H1 (cell line): ENCODE measurements at regions not wholly inside any gene's neighbourhood (a gene's known extent, or its start where the extent isn't known, plus 50 kb on each side); places are given as distances from the start of the nearest gene placed in this dataset.

Source experiments
- CTCF ChIA-PET: fragments of 300-600 bp; sonication (Branson Sonifier 250); formaldehyde crosslinking; loops from one replicate; lab custom pipeline; 2021; ENCODE audit not compliant: partially characterized antibody; lab: Charles Lee
- POLR2A ChIA-PET: fragments of 300-600 bp; sonication (Branson Sonifier 250); formaldehyde crosslinking; loops from one replicate; lab custom pipeline; 2021; ENCODE audit warnings: inconsistent platforms; ENCODE audit not compliant: partially characterized antibody; lab: Charles Lee
- DNase-seq, 2 experiments: peaks; one replicate each; pipeline versions ENCODE4 v3.0.0 to v3.0.0-alpha.2; 2010 to 2022; ENCODE audit warnings: low spot score in 2 of 2, low read depth in 1 of 2, mixed read lengths in 1 of 2
- FAIRE-seq: peaks from 2 replicates; lab custom pipeline; 2011; peaks lifted over from hg19 to GRCh38; lab: Jason Lieb, UNC
- H2AFZ ChIP-seq: 2 replicates; pipeline ENCODE4 v1.8.1; 2012; ENCODE audit warnings: low read length, inconsistent platforms
- H2AK5ac ChIP-seq: 2 replicates; pipeline ENCODE4 v1.6.1; 2013; ENCODE audit warnings: low read depth, low read length
- H2BK120ac ChIP-seq: replicated peaks from 2 replicates; pipeline ENCODE3; 2013; ENCODE audit warnings: low read depth, low read length, inconsistent platforms
- H2BK12ac ChIP-seq: 2 replicates; pipeline ENCODE4 v1.6.1; 2013; ENCODE audit warnings: low read depth, low read length
- H2BK15ac ChIP-seq: 2 replicates; pipeline ENCODE4 v1.6.1; 2013; ENCODE audit warnings: low read length
- H2BK20ac ChIP-seq: 2 replicates; pipeline ENCODE4 v1.6.1; 2013; ENCODE audit warnings: low read length
- H2BK5ac ChIP-seq: 2 replicates; pipeline ENCODE4 v1.6.1; 2013; ENCODE audit warnings: low read depth, low read length
- H3K14ac ChIP-seq: 2 replicates; pipeline ENCODE4 v1.6.1; 2013; ENCODE audit warnings: inconsistent platforms; ENCODE audit not compliant: insufficient read length
- H3K18ac ChIP-seq: 2 replicates; pipeline ENCODE4 v1.6.1; 2013; ENCODE audit warnings: low read length; ENCODE audit errors: extremely low read depth
- H3K23ac ChIP-seq: 2 replicates; pipeline ENCODE4 v1.6.1; 2013; ENCODE audit warnings: inconsistent platforms; ENCODE audit not compliant: insufficient read length
- H3K23me2 ChIP-seq: 2 replicates; pipeline ENCODE4 v1.6.1; 2013; ENCODE audit warnings: low read depth, low read length
- H3K27ac ChIP-seq: 2 replicates; pipeline ENCODE4 v1.6.1; 2011; ENCODE audit warnings: low read depth, low read length, inconsistent platforms
- H3K27me3 ChIP-seq, 4 experiments: replicated peaks in 1 of 4; 1 replicate in 1 of 4; 2 replicates in 3 of 4; pipeline versions ENCODE4 v1.6.1 to v1.8.1; 2011 to 2013; ENCODE audit warnings: low read length in 3 of 4, mild to moderate bottlenecking in 3 of 4, inconsistent platforms in 2 of 4, mixed read lengths in 2 of 4, moderate library complexity in 1 of 4; ENCODE audit not compliant: control insufficient read depth in 3 of 4, insufficient read depth in 3 of 4; ENCODE audit errors: extremely low read depth in 1 of 4
- H3K36me3 ChIP-seq, 4 experiments: 2 replicates each; pipeline versions ENCODE4 v1.6.1 to v1.8.1; 2011 to 2013; ENCODE audit warnings: mild to moderate bottlenecking in 4 of 4, low read length in 3 of 4, moderate library complexity in 2 of 4, control low read depth in 1 of 4, inconsistent platforms in 1 of 4; ENCODE audit not compliant: insufficient read depth in 4 of 4, control insufficient read depth in 2 of 4
- H3K4ac ChIP-seq: replicated peaks from 2 replicates; pipeline ENCODE3; 2013; ENCODE audit warnings: low read length, low read depth, mixed read lengths, inconsistent platforms; ENCODE audit not compliant: insufficient read length
- H3K4me1 ChIP-seq, 4 experiments: replicated peaks in 1 of 4; 1 replicate in 1 of 4; 2 replicates in 3 of 4; pipeline versions ENCODE4 v1.6.1 to v1.8.1; 2011 to 2013; ENCODE audit warnings: low read length in 3 of 4, inconsistent platforms in 2 of 4, mixed read lengths in 1 of 4; ENCODE audit not compliant: insufficient read depth in 4 of 4, control insufficient read depth in 3 of 4
- H3K4me2 ChIP-seq, 2 experiments: 2 replicates each; pipeline versions ENCODE4 v1.6.1 to v1.8.1; 2011 to 2013; ENCODE audit warnings: low read depth in 2 of 2, low read length in 2 of 2, control low read depth in 1 of 2, inconsistent platforms in 1 of 2, mild to moderate bottlenecking in 1 of 2; ENCODE audit not compliant: insufficient read depth in 1 of 2
- H3K4me3 ChIP-seq, 4 experiments: fragments of 200-600, 300-600 bp in 1 of 4; sonication (generic), shearing (Covaris generic), sonication (Bioruptor Twin) in 1 of 4; 2 replicates each; pipeline versions ENCODE4 v1.5.1 to v1.8.1; 2011 to 2016; ENCODE audit warnings: low read length in 4 of 4, low read depth in 3 of 4, control low read depth in 2 of 4, inconsistent platforms in 2 of 4, mild to moderate bottlenecking in 2 of 4, mixed read lengths in 1 of 4, moderate library complexity in 1 of 4; ENCODE audit not compliant: insufficient read depth in 2 of 4; ENCODE audit errors: extremely low read depth in 1 of 4
- H3K56ac ChIP-seq: replicated peaks from 2 replicates; pipeline ENCODE3; 2013; ENCODE audit warnings: low read depth, mild to moderate bottlenecking, mixed read lengths, low read length, inconsistent platforms; ENCODE audit not compliant: insufficient read length
- H3K79me1 ChIP-seq: 2 replicates; pipeline ENCODE4 v1.6.1; 2013; ENCODE audit warnings: low read depth, low read length, control low read depth
- H3K79me2 ChIP-seq, 2 experiments: 2 replicates each; pipeline versions ENCODE4 v1.6.1 to v1.8.1; 2012 to 2013; ENCODE audit warnings: low read length in 2 of 2, mild to moderate bottlenecking in 2 of 2, inconsistent platforms in 1 of 2; ENCODE audit not compliant: insufficient read depth in 2 of 2, control insufficient read depth in 1 of 2
- H3K9ac ChIP-seq, 4 experiments: replicated peaks in 1 of 4; 1 replicate in 1 of 4; 2 replicates in 3 of 4; pipeline versions ENCODE4 v1.6.1 to v1.8.1; 2011 to 2013; ENCODE audit warnings: low read depth in 3 of 4, low read length in 3 of 4, control low read depth in 2 of 4, mild to moderate bottlenecking in 2 of 4, moderate library complexity in 2 of 4, inconsistent platforms in 1 of 4; ENCODE audit errors: extremely low read depth in 1 of 4
- H3K9me3 ChIP-seq, 2 experiments: 2 replicates each; pipeline versions ENCODE4 v1.6.1 to v1.8.1; 2012 to 2013; ENCODE audit warnings: mild to moderate bottlenecking in 2 of 2, moderate library complexity in 2 of 2, control low read depth in 1 of 2, inconsistent platforms in 1 of 2, low read depth in 1 of 2, low read length in 1 of 2, mixed read lengths in 1 of 2; ENCODE audit not compliant: insufficient read depth in 2 of 2
- H4K20me1 ChIP-seq, 2 experiments: replicated peaks in 1 of 2; 2 replicates each; pipeline versions ENCODE3 to v1.8.1; 2011 to 2013; ENCODE audit warnings: inconsistent platforms in 2 of 2, low read length in 2 of 2, mild to moderate bottlenecking in 1 of 2; ENCODE audit not compliant: insufficient read depth in 2 of 2, control insufficient read depth in 1 of 2
- H4K5ac ChIP-seq: 2 replicates; pipeline ENCODE4 v1.6.1; 2013; ENCODE audit warnings: low read length, low read depth, mixed read lengths, inconsistent platforms; ENCODE audit not compliant: insufficient read length
- H4K8ac ChIP-seq: 2 replicates; pipeline ENCODE4 v1.8.0; 2013; ENCODE audit warnings: mild to moderate bottlenecking, moderate library complexity, low read length, inconsistent platforms; ENCODE audit not compliant: insufficient read depth; ENCODE audit errors: extremely low read depth
- H4K91ac ChIP-seq: replicated peaks from 2 replicates; pipeline ENCODE3; 2013; ENCODE audit warnings: low read length, mixed read lengths, inconsistent platforms; ENCODE audit not compliant: insufficient read length
- HDAC2 ChIP-seq, 2 experiments: fragments of 300-600 bp in 1 of 2; sonication (generic) in 1 of 2; IDR thresholded peaks; 2 replicates each; pipeline ENCODE4 v1.6.1; 2011 to 2012; ENCODE audit warnings: low read depth in 2 of 2, low read length in 2 of 2, mild to moderate bottlenecking in 2 of 2, moderate library complexity in 2 of 2, borderline replicate concordance in 1 of 2, inconsistent platforms in 1 of 2
- PHF8 ChIP-seq: fragments of 200-600 bp; sonication (generic); conservative IDR thresholded peaks from 2 replicates; pipeline ENCODE4 v1.7.1; 2012; ENCODE audit warnings: low read depth, mild to moderate bottlenecking, inconsistent platforms, low read length, moderate library complexity
- SUZ12 ChIP-seq: fragments of 200-600 bp; sonication (generic); IDR thresholded peaks from 2 replicates; pipeline ENCODE4 v1.6.1; 2012; ENCODE audit warnings: mild to moderate bottlenecking, inconsistent platforms, low read length, moderate library complexity, mixed read lengths
- TAF1 ChIP-seq: IDR thresholded peaks from 2 replicates; pipeline ENCODE4 v1.6.1; 2011; ENCODE audit warnings: mild to moderate bottlenecking, low read depth, low read length
- WGBS, 2 experiments: shearing (Covaris generic) in 1 of 2; methylation state at CpG; one replicate each; pipeline versions ENCODE4 v1.1.6 to v1.1.7; 2013 to 2015; ENCODE audit warnings: low lambda C conversion rate in 2 of 2, mixed read lengths in 2 of 2, inconsistent platforms in 1 of 2, low coverage in 1 of 2, missing lambda C conversion rate in 1 of 2; ENCODE audit not compliant: insufficient replicate concordance in 2 of 2, insufficient coverage in 1 of 2, insufficient read length in 1 of 2; ENCODE audit errors: extremely low coverage in 1 of 2, missing lambda C conversion rate in 1 of 2; 5-methylcytosine and 5-hydroxymethylcytosine counted together

GRCh38 chr22:49294656-49295464, 532.8 kb downstream of the BRD1 start:
- no peak overlapping the region for H3K9ac ChIP-seq
- CTCF ChIA-PET, result interaction anchor here (1.2 to 4.1 kb wide), 2 partner anchors 11 to 54 kb away, joined by 5 to 20 read pairs; no protein-coding TSS in a partner anchor
- no peak overlapping the region for H3K4ac ChIP-seq

More at GRCh38 chr22:49294656-49295464, 532.8 kb downstream of the BRD1 start:
- Histone ChIP-seq H4K8ac (no peak overlapping the region; the same call in 1 of the 2 replicates), H4K91ac (no peak overlapping the region), H3K79me2 (no peaks in the 10 kb centered on the region), H3K56ac (no peak overlapping the region), H2BK20ac (no peak overlapping the region), H3K4me1 (peaks cover 0 to 5% (median 2%) of the 10 kb centered on the region in 4 experiments; a peak in 3 of 7 replicates), H4K20me1 (no peaks in the 10 kb centered on the region), H2BK120ac (no peak overlapping the region), H3K18ac (no peak overlapping the region), H3K9me3 (no peaks in the 10 kb centered on the region; a peak in 1 of 4 replicates), H2AFZ (no peak overlapping the region), H3K27ac (no peak overlapping the region), H3K79me1 (no peaks in the 10 kb centered on the region), H3K36me3 (no peaks in the 10 kb centered on the region), H2AK5ac (no peak overlapping the region), H3K23ac (no peak overlapping the region), H3K27me3 (no peaks in the 10 kb centered on the region; a peak in 1 of 7 replicates), H3K4me2 (no peak overlapping the region), H4K5ac (no peak overlapping the region), H2BK15ac (no peak overlapping the region), H2BK5ac (no peak overlapping the region), H3K4me3 (no peak overlapping the region), H3K23me2 (no peaks in the 10 kb centered on the region), H2BK12ac (no peak overlapping the region), H3K14ac (no peak overlapping the region)
- DNase-seq (peak in 1 of 2 experiments; percentile 11), FAIRE-seq (no peak)
- POLR2A ChIA-PET, result no interaction called here
- 87% methylated on average over 14 of the region's 14 CpGs; no CpG with 5 or more reads in 1 of the 2 experiments for WGBS, 2 experiments
- TF ChIP-seq PHF8, result no peak
- no peak for TF ChIP-seq SUZ12
- no peak for TF ChIP-seq HDAC2 (IDR thresholded peaks at IDR 0.05; ENCODE audit: borderline replicate concordance in 1 of 2, low read depth in 2 of 2, low read length in 2 of 2)
- no peak for TF ChIP-seq TAF1
